ENCODE measurements at regions not wholly inside any gene's neighbourhood (a gene's known extent, or its start where the extent isn't known, plus 50 kb on each side); places are given as distances from the start of the nearest gene placed in this dataset.
A peak's percentile ranks its signal among the peaks of the same experiment; 100 is the strongest.

DNA sequence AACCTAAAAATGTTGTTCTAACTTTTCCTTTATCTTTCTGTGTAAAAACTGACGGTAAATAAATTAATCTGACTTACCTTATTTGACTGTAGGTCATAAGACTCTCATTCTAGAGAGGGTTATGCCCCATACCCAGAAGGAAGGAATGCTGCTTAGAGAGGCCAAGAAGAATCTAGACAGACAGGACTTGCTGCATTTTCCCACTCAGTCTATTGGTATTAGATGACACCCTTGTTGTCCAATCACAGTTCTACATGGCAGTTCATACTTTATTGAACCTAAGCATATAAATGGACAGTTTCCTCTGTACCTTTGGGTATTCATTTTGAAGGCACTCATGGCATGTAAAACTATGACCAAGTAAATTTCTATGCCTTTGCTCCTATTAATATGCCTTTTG, 359.6 kb upstream of the ID4 start:
- no peaks in the 10 kb centered on the region for H3K27me3 ChIP-seq
- TF ChIP-seq POLR2AphosphoS5 (IDR thresholded peaks at IDR 0.05) (no peak), EP300 (IDR thresholded peaks at IDR 0.05) (no peak), POLR2A (IDR thresholded peaks at IDR 0.05) (no peak)
- TF ChIP-seq, protein P1, sequence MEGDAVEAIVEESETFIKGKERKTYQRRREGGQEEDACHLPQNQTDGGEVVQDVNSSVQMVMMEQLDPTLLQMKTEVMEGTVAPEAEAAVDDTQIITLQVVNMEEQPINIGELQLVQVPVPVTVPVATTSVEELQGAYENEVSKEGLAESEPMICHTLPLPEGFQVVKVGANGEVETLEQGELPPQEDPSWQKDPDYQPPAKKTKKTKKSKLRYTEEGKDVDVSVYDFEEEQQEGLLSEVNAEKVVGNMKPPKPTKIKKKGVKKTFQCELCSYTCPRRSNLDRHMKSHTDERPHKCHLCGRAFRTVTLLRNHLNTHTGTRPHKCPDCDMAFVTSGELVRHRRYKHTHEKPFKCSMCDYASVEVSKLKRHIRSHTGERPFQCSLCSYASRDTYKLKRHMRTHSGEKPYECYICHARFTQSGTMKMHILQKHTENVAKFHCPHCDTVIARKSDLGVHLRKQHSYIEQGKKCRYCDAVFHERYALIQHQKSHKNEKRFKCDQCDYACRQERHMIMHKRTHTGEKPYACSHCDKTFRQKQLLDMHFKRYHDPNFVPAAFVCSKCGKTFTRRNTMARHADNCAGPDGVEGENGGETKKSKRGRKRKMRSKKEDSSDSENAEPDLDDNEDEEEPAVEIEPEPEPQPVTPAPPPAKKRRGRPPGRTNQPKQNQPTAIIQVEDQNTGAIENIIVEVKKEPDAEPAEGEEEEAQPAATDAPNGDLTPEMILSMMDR (IDR thresholded peaks at IDR 0.05) = no peak
- H3K9me3 ChIP-seq = no peaks in the 10 kb centered on the region
- intact Hi-C loops (cut with DNase I) = no loop called here
- H3K4me1 ChIP-seq = peaks cover 0 to 18% (median 15%) of the 10 kb centered on the region in 4 donors
- no peak overlapping the region for H3K27ac ChIP-seq
- DNase-seq = no peak
- no peaks in the 10 kb centered on the region for H3K36me3 ChIP-seq
- 88 to 93% methylated on average over 1 of the region's 1 CpG for WGBS, 2 donors
- no peak overlapping the region for H3K4me3 ChIP-seq

DNA sequence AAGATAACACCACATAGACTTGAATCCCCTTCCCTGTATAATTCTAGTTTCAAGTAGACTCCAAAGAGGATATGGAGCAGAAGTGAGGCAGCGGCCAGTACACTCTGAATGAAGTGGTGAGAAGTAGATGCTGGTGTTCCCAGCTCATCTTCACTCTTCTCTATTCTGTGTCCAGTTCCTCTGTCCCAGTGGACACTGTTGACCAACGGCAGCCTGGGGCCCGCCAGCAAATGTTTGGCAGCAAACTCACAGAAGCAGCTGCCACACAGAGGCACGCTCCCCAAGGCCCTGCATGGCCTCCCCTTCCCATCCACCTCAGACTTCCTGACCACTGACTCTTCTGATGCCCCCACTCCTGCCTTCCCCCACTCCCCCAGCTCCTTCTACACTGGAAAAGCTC, 358.9 kb upstream of the ID4 start:
- TF ChIP-seq POLR2AphosphoS5 (IDR thresholded peaks at IDR 0.05) = no peak
- TF ChIP-seq EP300 (IDR thresholded peaks at IDR 0.05) = no peak
- TF ChIP-seq, protein P1 (IDR thresholded peaks at IDR 0.05) = no peak

DNA sequence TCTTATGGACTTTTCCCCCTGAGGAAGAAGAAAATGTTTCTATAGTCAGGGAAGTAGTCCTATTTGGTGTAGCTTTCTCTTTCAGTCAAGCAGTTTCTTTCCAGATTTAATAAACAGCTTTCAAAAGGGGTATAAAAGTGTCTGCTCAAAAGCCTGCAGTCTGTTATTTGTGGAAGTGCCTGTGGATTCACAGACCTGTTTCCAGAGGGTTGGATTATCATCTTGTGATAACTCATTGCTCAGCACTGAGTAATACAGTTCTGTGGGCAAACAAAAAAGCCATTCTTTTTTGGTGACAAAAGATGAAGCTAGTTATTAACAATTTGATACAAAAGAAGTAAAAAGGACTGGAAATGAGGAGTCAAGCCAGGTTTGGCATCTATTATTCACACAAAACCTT, 358.2 kb upstream of the ID4 start:
- H3K36me3 ChIP-seq = no peaks in the 10 kb centered on the region
- H3K4me3 ChIP-seq = no peak overlapping the region
- TF ChIP-seq POLR2AphosphoS5 (IDR thresholded peaks at IDR 0.05) (peak in 3 of 4 donors; percentile 52 to 76 (median 62)), POLR2A (IDR thresholded peaks at IDR 0.05) (no peak), EP300 (IDR thresholded peaks at IDR 0.05) (no peak)
- no peak for DNase-seq
- no peaks in the 10 kb centered on the region for H3K27me3 ChIP-seq
- peak overlapping the region in 1 of 4 donors; percentile 31 for H3K27ac ChIP-seq
- intact Hi-C loops (cut with DNase I) = no loop called here
- H3K9me3 ChIP-seq = no peaks in the 10 kb centered on the region
- H3K4me1 ChIP-seq = peaks cover 0 to 18% (median 15%) of the 10 kb centered on the region in 4 donors

More for the DNA sequence above, 358.9 kb upstream of the ID4 start:
- intact Hi-C loops (cut with DNase I) = no loop called here
- Histone ChIP-seq H3K4me3 (no peak overlapping the region), H3K4me1 (peaks cover 0 to 18% (median 15%) of the 10 kb centered on the region in 4 donors), H3K36me3 (no peaks in the 10 kb centered on the region), H3K27me3 (no peaks in the 10 kb centered on the region), H3K27ac (no peak overlapping the region), H3K9me3 (no peaks in the 10 kb centered on the region)
- no peak for DNase-seq
- WGBS, 2 donors = 53 to 77% methylated on average over 4 of the region's 4 CpGs

DNA sequence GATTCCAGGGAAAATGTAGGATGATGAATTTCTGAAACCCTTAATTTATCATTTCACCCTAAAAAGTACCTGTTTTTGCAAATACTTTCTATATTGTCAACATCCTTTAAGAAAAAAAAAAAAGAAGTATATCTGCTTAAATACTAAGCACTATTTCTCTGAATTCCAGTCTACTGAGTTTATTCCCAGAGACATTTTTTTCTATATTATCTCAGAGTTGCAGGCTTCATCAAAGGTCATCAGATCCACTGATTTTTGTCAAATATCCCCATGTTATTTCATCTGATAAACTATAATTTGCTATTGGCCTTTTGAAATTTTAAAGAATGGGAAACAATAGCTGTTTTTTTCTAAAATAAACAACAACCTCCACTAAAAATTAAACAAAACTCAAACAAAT, 357.6 kb upstream of the ID4 start:
- no peak overlapping the region for H3K4me3 ChIP-seq
- H3K36me3 ChIP-seq = no peaks in the 10 kb centered on the region
- peaks cover 0 to 18% (median 15%) of the 10 kb centered on the region in 4 donors for H3K4me1 ChIP-seq
- intact Hi-C loops (cut with DNase I) = no loop called here
- H3K27me3 ChIP-seq = no peaks in the 10 kb centered on the region
- TF ChIP-seq POLR2AphosphoS5 (IDR thresholded peaks at IDR 0.05) (no peak), EP300 (IDR thresholded peaks at IDR 0.05) (no peak), POLR2A (IDR thresholded peaks at IDR 0.05) (no peak)
- TF ChIP-seq, protein P1 (IDR thresholded peaks at IDR 0.05) = no peak
- peak overlapping the region in 1 of 4 donors; percentile 31 for H3K27ac ChIP-seq
- no peaks in the 10 kb centered on the region for H3K9me3 ChIP-seq
- DNase-seq = no peak

DNA sequence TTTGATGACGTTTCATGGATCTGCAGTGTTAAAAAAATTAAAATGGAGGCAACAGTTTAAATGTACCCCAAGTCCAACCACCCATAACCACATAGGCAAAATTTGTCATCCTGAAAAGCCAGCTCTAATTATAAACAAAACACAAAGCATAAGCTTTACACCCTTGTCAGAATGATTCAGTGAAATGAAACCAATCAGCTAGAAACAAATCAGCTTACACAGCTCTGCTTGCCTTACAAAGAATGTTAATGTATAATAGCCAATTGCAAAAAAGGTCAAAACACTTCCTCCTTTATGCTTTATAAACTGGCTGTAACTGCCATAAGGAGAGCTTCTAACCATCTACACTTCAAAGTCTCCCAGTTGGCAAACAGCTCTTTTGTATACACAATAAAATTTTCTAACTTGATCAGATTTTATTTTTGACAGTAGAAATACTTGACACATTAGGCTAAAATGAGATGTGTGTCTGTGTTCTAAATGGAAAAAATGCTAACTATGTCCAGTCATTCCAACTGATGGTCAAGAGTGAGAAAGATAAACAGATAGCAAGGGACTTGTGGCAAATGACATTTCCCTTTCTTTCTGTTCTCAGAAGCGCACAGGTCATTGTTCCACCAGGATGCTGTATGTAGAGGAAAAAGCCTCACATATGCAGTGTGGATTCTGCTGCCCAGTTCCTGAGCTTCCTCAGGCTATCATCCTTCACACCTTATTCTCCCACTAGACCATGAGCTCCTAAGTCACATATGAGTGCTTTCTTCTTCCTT, 344.3 kb upstream of the ID4 start:
- Histone ChIP-seq H3K4me3 (no peak overlapping the region), H3K9me3 (no peaks in the 10 kb centered on the region), H3K27me3 (no peaks in the 10 kb centered on the region), H3K27ac (no peak overlapping the region), H3K4me1 (no peaks in the 10 kb centered on the region), H3K36me3 (no peaks in the 10 kb centered on the region)
- 58 to 71% methylated on average over 2 of the region's 2 CpGs for WGBS, 2 donors
- DNase-seq = no peak
- intact Hi-C loops (cut with DNase I) = no loop called here
- TF ChIP-seq EP300 (IDR thresholded peaks at IDR 0.05) = no peak
- TF ChIP-seq, protein P1 (IDR thresholded peaks at IDR 0.05) = no peak
- TF ChIP-seq POLR2AphosphoS5 (IDR thresholded peaks at IDR 0.05) = no peak
- no peak for TF ChIP-seq POLR2A (IDR thresholded peaks at IDR 0.05)

Measured in sigmoid colon (tissue), 6 donors.